Nephron (organoid): ENCODE measurements at regions not wholly inside any gene's neighbourhood (a gene's known extent, or its start where the extent isn't known, plus 50 kb on each side); places are given as distances from the start of the nearest gene placed in this dataset.

ENCODE experiments used
- H3K27ac Mint-ChIP-seq, 3 experiments: 2 replicates each; pipeline ENCODE4 v1.8.0; 2020; ENCODE audit warnings: mixed read lengths in 3 of 3, mild to moderate bottlenecking in 2 of 3, moderate library complexity in 1 of 3
- H3K27me3 Mint-ChIP-seq: 2 replicates; pipeline ENCODE4 v1.8.0; 2021; ENCODE audit warnings: low read depth, mild to moderate bottlenecking, moderate library complexity, mixed read lengths
- H3K36me3 Mint-ChIP-seq: 2 replicates; pipeline ENCODE4 v1.8.0; 2020; ENCODE audit warnings: low read depth, mixed read lengths
- H3K4me1 Mint-ChIP-seq: 2 replicates; pipeline ENCODE4 v1.8.0; 2020; ENCODE audit warnings: mixed read lengths
- H3K4me3 Mint-ChIP-seq, 3 experiments: 2 replicates each; pipeline ENCODE4 v1.8.0; 2020; ENCODE audit warnings: mild to moderate bottlenecking in 3 of 3, mixed read lengths in 3 of 3, moderate library complexity in 2 of 3
- H3K9me3 Mint-ChIP-seq: 2 replicates; pipeline ENCODE4 v1.8.0; 2020; ENCODE audit warnings: mixed read lengths
- CTCF ChIP-seq, 3 experiments: fragments of 200-600 bp; sonication (generic); IDR thresholded peaks; one replicate each; pipeline ENCODE4 v1.5.0; 2021; ENCODE audit warnings: antibody characterized with exemption in 3 of 3; ENCODE audit not compliant: unreplicated experiment in 3 of 3

- no peak overlapping the region for H3K27ac Mint-ChIP-seq
- H3K36me3 Mint-ChIP-seq, result no peaks in the 10 kb centered on the region
- peaks cover 15% of the 10 kb centered on the region for H3K9me3 Mint-ChIP-seq
- H3K27me3 Mint-ChIP-seq, result no peaks in the 10 kb centered on the region
- H3K4me1 Mint-ChIP-seq, result no peaks in the 10 kb centered on the region
- TF ChIP-seq CTCF (IDR thresholded peaks at IDR 0.05; ENCODE audit: unreplicated experiment in 3 of 3), result no peak
- no peak overlapping the region for H3K4me3 Mint-ChIP-seq
These were observed 730.4 kb downstream of the EFNA5 start for GRCh38 chr5:106940301-106940846.

DNA sequence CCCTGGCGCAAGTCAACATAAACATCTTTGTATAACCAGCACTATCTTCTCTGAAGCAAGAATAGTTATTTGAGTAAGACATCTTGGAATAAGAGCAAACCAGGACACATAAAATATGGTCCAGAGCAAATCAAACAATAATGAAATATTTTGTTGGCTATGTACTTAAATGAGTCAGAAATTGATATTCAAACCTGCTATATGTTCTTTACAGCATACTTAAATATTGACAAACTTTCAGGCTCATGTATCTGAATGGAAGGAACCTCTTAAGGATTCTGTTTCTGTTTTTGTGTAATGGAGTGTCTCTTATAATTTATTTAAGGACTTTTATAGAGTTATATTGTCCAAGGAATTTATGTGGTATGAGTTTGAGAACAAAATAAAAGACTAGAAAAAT lies 747.3 kb downstream of the EFNA5 start:
- no peak overlapping the region for H3K4me3 Mint-ChIP-seq
- no peaks in the 10 kb centered on the region for H3K36me3 Mint-ChIP-seq
- no peaks in the 10 kb centered on the region for H3K27me3 Mint-ChIP-seq
- H3K27ac Mint-ChIP-seq, result no peak overlapping the region
- no peaks in the 10 kb centered on the region for H3K4me1 Mint-ChIP-seq
- peaks cover 5% of the 10 kb centered on the region for H3K9me3 Mint-ChIP-seq
- TF ChIP-seq CTCF (IDR thresholded peaks at IDR 0.05; ENCODE audit: unreplicated experiment in 3 of 3), result no peak

GRCh38 chr5:106921567-106921966 lies 749.2 kb downstream of the EFNA5 start:
- no peaks in the 10 kb centered on the region for H3K27me3 Mint-ChIP-seq
- no peaks in the 10 kb centered on the region for H3K36me3 Mint-ChIP-seq
- no peaks in the 10 kb centered on the region for H3K4me1 Mint-ChIP-seq
- TF ChIP-seq CTCF (IDR thresholded peaks at IDR 0.05; ENCODE audit: unreplicated experiment in 3 of 3), result no peak
- H3K9me3 Mint-ChIP-seq, result peaks cover 14% of the 10 kb centered on the region
- H3K27ac Mint-ChIP-seq, result no peak overlapping the region
- H3K4me3 Mint-ChIP-seq, result no peak overlapping the region

- TF ChIP-seq CTCF (IDR thresholded peaks at IDR 0.05; ENCODE audit: unreplicated experiment in 3 of 3), result no peak
These were observed 760.3 kb downstream of the EFNA5 start for GRCh38 chr5:106910486-106910885.

DNA sequence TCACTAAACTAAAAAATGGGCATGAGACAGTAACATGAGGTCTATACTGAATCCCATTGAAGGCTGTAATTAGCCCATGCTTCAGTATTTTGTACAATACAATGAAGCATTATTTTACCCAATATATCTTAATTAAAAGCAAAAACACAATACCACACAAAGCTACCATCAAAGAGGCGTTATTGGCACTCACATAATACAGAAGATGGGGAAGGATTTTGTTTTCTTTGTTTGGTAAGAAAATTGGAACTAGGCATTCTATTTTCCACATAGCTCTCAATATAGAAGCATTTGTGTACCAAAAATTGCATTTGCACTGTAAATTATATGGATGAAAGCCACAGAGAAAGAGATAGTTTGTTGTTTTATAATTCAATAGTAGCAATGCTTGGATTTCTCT lies 761.0 kb downstream of the EFNA5 start:
- Mint-ChIP-seq H3K27ac (no peak overlapping the region), H3K27me3 (no peaks in the 10 kb centered on the region), H3K9me3 (no peaks in the 10 kb centered on the region), H3K4me1 (no peaks in the 10 kb centered on the region), H3K36me3 (no peaks in the 10 kb centered on the region), H3K4me3 (no peak overlapping the region)
- TF ChIP-seq CTCF (IDR thresholded peaks at IDR 0.05; ENCODE audit: unreplicated experiment in 3 of 3), result no peak

More at GRCh38 chr5:106910486-106910885, 760.3 kb downstream of the EFNA5 start:
- Mint-ChIP-seq H3K27me3 (no peaks in the 10 kb centered on the region), H3K4me1 (no peaks in the 10 kb centered on the region), H3K9me3 (peaks cover 6% of the 10 kb centered on the region), H3K36me3 (no peaks in the 10 kb centered on the region), H3K4me3 (no peak overlapping the region), H3K27ac (no peak overlapping the region)

GRCh38 chr5:106907979-106908378 lies 762.8 kb downstream of the EFNA5 start:
- no peak for TF ChIP-seq CTCF (IDR thresholded peaks at IDR 0.05; ENCODE audit: unreplicated experiment in 3 of 3)
- no peaks in the 10 kb centered on the region for H3K4me1 Mint-ChIP-seq
- H3K36me3 Mint-ChIP-seq, result no peaks in the 10 kb centered on the region
- H3K27me3 Mint-ChIP-seq, result no peaks in the 10 kb centered on the region
- H3K27ac Mint-ChIP-seq, result no peak overlapping the region
- H3K9me3 Mint-ChIP-seq, result peaks cover 2% of the 10 kb centered on the region
- H3K4me3 Mint-ChIP-seq, result no peak overlapping the region
